DND-41 (cell line): ENCODE measurements at regions not wholly inside any gene's neighbourhood (a gene's known extent, or its start where the extent isn't known, plus 50 kb on each side); places are given as distances from the start of the nearest gene placed in this dataset.

ENCODE experiments used
- CTCF ChIP-seq: IDR thresholded peaks from 2 replicates; pipeline ENCODE4 v1.5.1; 2012; ENCODE audit warnings: borderline replicate concordance, low read length, moderate library complexity, mild to moderate bottlenecking; ENCODE audit not compliant: poor library complexity, severe bottlenecking; ENCODE audit errors: extremely low read depth
- EZH2 ChIP-seq: IDR thresholded peaks from 3 replicates; pipeline ENCODE4 v1.6.1; 2012; ENCODE audit warnings: borderline replicate concordance, low read depth, mild to moderate bottlenecking, moderate library complexity, low read length, inconsistent platforms; ENCODE audit not compliant: severe bottlenecking

- TF ChIP-seq CTCF (no peak), EZH2 (no peak)
Observed at GRCh38 chr2:145765874-145766273, 1246.0 kb upstream of the ZEB2 start.
